ENCODE measurements at regions not wholly inside any gene's neighbourhood (a gene's known extent, or its start where the extent isn't known, plus 50 kb on each side); places are given as distances from the start of the nearest gene placed in this dataset.

DNA sequence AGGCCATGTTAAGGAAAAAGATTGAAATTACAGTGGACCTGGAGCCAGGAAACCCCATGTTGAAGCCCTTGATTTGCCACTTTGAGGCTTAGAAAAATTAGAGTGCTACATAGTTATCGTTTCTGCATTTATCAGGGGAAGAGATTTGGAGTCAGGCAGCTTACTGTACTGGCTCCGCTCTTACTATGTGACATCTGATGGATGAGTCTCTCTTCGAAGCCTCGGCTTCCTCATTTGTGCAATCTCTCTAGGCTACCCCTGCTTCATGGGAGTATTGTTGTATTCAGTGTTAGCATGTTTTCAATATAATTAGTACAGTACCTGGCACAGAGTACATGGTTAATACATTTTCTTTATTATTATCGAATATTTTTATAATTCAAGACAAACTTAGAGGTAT lies 480.4 kb upstream of the USP24 start:
- TF ChIP-seq, protein P1, sequence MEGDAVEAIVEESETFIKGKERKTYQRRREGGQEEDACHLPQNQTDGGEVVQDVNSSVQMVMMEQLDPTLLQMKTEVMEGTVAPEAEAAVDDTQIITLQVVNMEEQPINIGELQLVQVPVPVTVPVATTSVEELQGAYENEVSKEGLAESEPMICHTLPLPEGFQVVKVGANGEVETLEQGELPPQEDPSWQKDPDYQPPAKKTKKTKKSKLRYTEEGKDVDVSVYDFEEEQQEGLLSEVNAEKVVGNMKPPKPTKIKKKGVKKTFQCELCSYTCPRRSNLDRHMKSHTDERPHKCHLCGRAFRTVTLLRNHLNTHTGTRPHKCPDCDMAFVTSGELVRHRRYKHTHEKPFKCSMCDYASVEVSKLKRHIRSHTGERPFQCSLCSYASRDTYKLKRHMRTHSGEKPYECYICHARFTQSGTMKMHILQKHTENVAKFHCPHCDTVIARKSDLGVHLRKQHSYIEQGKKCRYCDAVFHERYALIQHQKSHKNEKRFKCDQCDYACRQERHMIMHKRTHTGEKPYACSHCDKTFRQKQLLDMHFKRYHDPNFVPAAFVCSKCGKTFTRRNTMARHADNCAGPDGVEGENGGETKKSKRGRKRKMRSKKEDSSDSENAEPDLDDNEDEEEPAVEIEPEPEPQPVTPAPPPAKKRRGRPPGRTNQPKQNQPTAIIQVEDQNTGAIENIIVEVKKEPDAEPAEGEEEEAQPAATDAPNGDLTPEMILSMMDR (conservative IDR thresholded peaks at IDR 0.05), result no peak
- no peak for TF ChIP-seq EZH2 (IDR thresholded peaks at IDR 0.05; ENCODE audit: low read depth)
